RWPE1 (cell line): ENCODE measurements at regions not wholly inside any gene's neighbourhood (a gene's known extent, or its start where the extent isn't known, plus 50 kb on each side); places are given as distances from the start of the nearest gene placed in this dataset.

ENCODE experiments used
- CTCF ChIA-PET: fragments of 350-600 bp; sonication (Branson Sonifier 250); formaldehyde crosslinking; extraction: SDS; loops from one replicate; lab custom pipeline; 2021; lab: Yijun Ruan, JAX
- POLR2A ChIA-PET: fragments of 400-600 bp; formaldehyde crosslinking; extraction: SDS; loops from one replicate; lab custom pipeline; 2020; ENCODE audit warnings: antibody characterized with exemption; ENCODE audit not compliant: low non-redundant PET; lab: Yijun Ruan, JAX
- DNase-seq: peaks from one replicate; pipeline ENCODE4 v3.0.0; 2012; ENCODE audit warnings: low spot score
- H3K27ac ChIP-seq: fragments of 450-650 bp; 2 replicates; pipeline ENCODE4 v1.5.1; 2017
- TF ChIP-seq, protein P1 (sequence below): fragments of 450-650 bp; conservative IDR thresholded peaks from 2 replicates; pipeline ENCODE4 v1.5.1; 2017; ENCODE audit warnings: low read depth, mild to moderate bottlenecking

DNA sequence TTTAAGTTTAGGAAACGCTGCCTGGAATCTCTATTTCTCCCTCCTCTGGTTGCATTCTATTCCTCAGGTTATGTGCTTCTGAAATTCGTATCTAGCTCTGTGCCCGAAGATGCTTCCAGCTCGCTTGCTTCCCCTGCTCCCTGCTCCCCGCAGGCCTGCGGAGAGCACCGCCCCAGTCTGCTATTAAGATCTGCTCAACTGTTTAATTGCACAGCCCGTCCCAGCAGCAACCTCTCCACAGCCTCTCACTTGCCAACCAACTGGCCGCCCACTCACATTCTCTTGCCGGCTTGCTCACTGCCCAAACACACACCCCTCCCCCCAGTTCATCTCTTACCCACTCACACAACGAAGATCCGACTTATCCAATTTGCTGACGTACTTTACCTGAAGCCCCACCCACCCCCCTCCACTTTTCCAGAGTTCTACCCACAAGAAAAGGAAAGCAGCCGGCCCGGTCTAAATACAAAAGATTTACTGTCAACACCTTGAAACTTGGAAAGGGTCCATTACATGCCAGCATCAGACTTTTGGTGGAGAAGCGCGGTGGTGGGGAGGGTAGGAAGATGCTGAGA, 167.3 kb upstream of the KLF14 start:
- ChIA-PET POLR2A (no interaction called here), CTCF (no interaction called here)
- H3K27ac ChIP-seq: peak overlapping the region; percentile 81
- DNase-seq: peak; percentile 67
- TF ChIP-seq, protein P1, sequence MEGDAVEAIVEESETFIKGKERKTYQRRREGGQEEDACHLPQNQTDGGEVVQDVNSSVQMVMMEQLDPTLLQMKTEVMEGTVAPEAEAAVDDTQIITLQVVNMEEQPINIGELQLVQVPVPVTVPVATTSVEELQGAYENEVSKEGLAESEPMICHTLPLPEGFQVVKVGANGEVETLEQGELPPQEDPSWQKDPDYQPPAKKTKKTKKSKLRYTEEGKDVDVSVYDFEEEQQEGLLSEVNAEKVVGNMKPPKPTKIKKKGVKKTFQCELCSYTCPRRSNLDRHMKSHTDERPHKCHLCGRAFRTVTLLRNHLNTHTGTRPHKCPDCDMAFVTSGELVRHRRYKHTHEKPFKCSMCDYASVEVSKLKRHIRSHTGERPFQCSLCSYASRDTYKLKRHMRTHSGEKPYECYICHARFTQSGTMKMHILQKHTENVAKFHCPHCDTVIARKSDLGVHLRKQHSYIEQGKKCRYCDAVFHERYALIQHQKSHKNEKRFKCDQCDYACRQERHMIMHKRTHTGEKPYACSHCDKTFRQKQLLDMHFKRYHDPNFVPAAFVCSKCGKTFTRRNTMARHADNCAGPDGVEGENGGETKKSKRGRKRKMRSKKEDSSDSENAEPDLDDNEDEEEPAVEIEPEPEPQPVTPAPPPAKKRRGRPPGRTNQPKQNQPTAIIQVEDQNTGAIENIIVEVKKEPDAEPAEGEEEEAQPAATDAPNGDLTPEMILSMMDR: no peak

- POLR2A ChIA-PET: no interaction called here
- DNase-seq: no peak
- CTCF ChIA-PET: no interaction called here
- H3K27ac ChIP-seq: peak overlapping the region; percentile 81
- TF ChIP-seq, protein P1: no peak
Observed at GRCh38 chr7:130902755-130903357, 168.8 kb upstream of the KLF14 start.

DNA sequence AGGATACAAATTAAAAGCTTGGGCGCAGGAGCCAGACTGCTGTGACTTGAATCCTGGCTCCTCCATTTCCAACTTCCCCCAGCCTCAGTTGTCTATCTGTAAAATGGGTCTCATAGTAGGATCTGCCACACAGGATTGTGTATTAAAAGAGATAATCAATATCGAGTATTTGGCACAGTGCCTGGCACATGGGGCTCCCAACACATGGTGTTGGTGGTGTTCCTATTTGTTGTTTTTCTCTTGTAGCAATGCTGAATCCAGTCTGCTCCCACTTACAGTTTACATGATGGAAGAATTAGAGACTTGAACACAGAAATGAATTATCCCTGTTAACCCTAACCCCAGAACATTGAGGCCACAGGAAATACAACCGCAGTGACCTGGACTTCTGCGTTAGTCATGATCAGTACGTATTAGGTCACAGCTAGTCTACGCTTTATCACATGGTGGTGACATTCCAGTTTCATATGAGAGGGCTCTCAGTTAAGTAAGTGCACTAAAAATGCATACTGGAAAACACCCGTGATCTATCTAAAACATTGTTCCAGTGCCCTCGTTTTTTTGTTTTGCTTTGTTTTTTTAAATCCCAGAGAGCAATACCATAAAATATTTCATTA, 169.5 kb upstream of the KLF14 start:
- ChIA-PET POLR2A (no interaction called here), CTCF (no interaction called here)
- TF ChIP-seq, protein P1: no peak
- H3K27ac ChIP-seq: no peak overlapping the region; the same call in 1 of the 2 replicates
- no peak for DNase-seq

- ChIA-PET CTCF (no interaction called here), POLR2A (no interaction called here)
- TF ChIP-seq, protein P1: no peak
- peak; percentile 79 for DNase-seq
- H3K27ac ChIP-seq: peak overlapping the region; percentile 92
Observed at GRCh38 chr7:130904031-130904757, 170.2 kb upstream of the KLF14 start.

DNA sequence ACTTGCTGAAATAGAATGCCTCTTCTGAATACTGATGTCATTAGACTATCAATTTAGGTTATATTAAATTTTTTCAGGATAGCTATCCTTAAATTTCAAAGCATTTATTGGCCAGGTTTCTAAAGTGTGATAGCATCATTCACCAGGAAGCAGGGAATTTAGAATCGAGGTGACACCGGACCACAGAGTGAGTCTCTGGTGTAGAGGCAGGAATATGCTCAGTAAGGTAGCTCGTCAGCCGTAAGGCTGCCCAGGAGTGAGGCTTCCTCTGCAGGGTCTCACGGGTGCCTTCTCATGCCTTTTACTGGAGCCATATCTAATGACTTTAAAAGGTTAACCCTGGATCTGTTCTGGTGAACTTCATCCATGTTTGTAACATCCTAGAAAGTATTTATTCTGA, 170.8 kb upstream of the KLF14 start:
- TF ChIP-seq, protein P1: no peak
- CTCF ChIA-PET: no interaction called here
- no peak for DNase-seq
- POLR2A ChIA-PET: no interaction called here
- H3K27ac ChIP-seq: peak overlapping the region; percentile 92

DNA sequence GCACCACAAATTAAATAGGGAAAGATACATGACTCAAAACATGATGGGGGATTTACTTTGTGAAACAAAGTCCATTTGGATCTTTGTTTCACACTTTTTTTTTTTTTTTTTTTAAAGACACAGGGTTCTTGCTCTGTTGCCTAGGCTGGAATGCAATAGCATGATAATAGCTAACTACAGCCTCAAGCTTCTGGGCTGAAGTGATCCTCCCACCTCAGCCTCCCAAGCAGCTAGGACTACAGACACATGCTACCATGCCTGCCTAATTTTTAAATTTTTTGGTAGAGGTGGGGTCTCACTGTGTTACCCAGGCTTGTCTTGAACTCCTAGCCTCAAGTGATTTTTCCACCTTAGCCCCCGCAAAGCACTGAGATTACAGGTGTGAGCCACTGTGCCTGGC, 172.6 kb upstream of the KLF14 start:
- CTCF ChIA-PET: no interaction called here
- TF ChIP-seq, protein P1: no peak
- POLR2A ChIA-PET: no interaction called here
- no peak for DNase-seq
- peak overlapping the region; percentile 60; the same call in 1 of the 2 replicates for H3K27ac ChIP-seq
